HUES64 (cell line): ENCODE measurements at regions not wholly inside any gene's neighbourhood (a gene's known extent, or its start where the extent isn't known, plus 50 kb on each side); places are given as distances from the start of the nearest gene placed in this dataset.
"Not testable (repeated sequence)": the region's sequence is repeated elsewhere in the genome, so short reads cannot be mapped to it uniquely, and the experiment has no call there.

Source experiments
- H3K27ac ChIP-seq: 2 replicates; pipeline ENCODE4 v1.7.0; 2013; ENCODE audit warnings: low read depth, low read length, inconsistent platforms
- H3K27me3 ChIP-seq: 2 replicates; pipeline ENCODE4 v1.6.1; 2013; ENCODE audit warnings: mild to moderate bottlenecking, low read length; ENCODE audit not compliant: insufficient read depth
- H3K36me3 ChIP-seq: 2 replicates; pipeline ENCODE4 v1.6.1; 2013; ENCODE audit warnings: mild to moderate bottlenecking, low read length; ENCODE audit not compliant: insufficient read depth
- H3K4me1 ChIP-seq: 2 replicates; pipeline ENCODE4 v1.6.1; 2013; ENCODE audit warnings: mild to moderate bottlenecking, low read length, moderate library complexity; ENCODE audit not compliant: insufficient read depth
- H3K4me3 ChIP-seq: 2 replicates; pipeline ENCODE4 v1.5.1; 2013; ENCODE audit warnings: mild to moderate bottlenecking, low read length, moderate library complexity
- H3K9ac ChIP-seq: 2 replicates; pipeline ENCODE4 v1.6.1; 2013; ENCODE audit warnings: mild to moderate bottlenecking, low read depth, low read length
- H3K9me3 ChIP-seq: 2 replicates; pipeline ENCODE4 v1.6.1; 2013; ENCODE audit warnings: low read depth, low read length; ENCODE audit not compliant: insufficient read depth
- WGBS: fragments of 150-250, 120-280 bp; methylation state at CpG from one replicate; pipeline ENCODE4 v1.1.7; 2013; ENCODE audit warnings: missing lambda C conversion rate; 5-methylcytosine and 5-hydroxymethylcytosine counted together

DNA sequence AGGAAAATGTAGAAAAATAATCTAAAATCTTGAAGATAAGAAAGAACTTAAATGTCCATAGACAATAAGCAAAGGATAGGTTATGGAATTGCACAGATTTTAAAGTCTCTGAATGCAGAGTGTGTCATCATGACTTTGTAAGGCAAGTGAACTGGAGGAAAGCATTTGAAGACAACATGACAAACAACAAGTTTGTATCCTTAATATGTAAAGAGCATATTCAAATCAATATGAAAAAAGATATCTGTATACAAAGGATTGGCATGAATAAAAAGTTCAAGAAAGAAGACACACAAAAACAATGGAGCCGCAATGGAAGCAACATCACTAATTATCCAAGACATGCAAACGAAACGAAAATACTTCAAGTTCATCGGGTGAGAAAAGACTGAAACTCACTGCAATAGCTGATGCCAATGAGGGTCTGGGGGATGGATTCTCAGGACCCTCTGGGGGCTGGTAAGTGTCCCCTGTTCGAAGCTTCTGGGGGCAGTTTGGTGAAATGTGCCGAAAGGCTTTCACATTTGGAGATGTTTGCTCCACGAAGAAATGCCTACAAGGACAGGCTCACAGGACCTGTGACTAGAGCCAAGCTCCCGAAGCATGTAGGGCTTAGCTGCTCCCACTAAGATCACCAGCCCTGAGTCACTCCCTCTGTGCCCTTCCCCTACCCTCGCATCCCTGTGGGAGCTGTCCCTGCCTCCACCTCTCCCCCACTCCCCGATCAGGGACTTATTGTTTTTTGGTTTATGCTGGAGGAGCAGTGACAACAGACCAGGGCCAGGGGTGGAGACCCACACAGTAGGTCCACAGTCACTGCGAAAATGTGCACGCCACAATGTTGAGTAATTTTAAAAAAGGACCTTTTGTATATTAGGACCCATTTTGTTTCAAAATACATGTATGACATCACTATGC lies 345.7 kb upstream of the SFSWAP start:
- H3K27ac ChIP-seq, result no peak overlapping the region
- no peak overlapping the region for H3K9ac ChIP-seq
- 97% methylated on average over 11 of the region's 12 CpGs for WGBS
- H3K36me3 ChIP-seq, result no peaks in the 10 kb centered on the region
- H3K27me3 ChIP-seq, result no peaks in the 10 kb centered on the region
- H3K9me3 ChIP-seq, result no peaks in the 10 kb centered on the region
- H3K4me1 ChIP-seq, result no peaks in the 10 kb centered on the region
- no peak overlapping the region for H3K4me3 ChIP-seq

DNA sequence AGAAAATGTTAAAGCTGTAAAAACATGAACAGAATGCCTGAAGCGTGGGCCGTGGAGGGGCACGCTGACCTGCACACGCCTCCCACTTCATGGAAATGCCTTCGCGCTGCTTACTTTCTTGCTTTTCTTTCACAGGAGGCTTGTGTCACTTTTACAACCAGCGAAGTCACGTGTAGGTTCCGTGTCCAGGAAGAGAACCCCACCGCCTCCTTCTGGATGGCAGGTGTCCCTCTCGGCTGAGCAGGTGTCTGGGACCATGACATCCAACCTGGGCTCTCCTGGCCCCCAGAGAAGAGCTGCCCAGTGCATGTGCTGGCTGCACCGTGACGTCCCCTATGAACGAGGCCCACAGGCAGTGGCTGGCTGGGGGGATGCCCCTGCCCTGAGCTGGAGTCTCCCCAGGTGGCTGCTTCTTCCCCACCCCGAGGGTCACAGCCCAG lies 345.0 kb upstream of the SFSWAP start:
- H3K9ac ChIP-seq, result no peak overlapping the region
- no peak overlapping the region for H3K4me3 ChIP-seq
- H3K4me1 ChIP-seq, result no peaks in the 10 kb centered on the region
- 95% methylated on average over 15 of the region's 15 CpGs for WGBS
- no peaks in the 10 kb centered on the region for H3K36me3 ChIP-seq
- H3K27ac ChIP-seq, result no peak overlapping the region
- H3K9me3 ChIP-seq, result no peaks in the 10 kb centered on the region
- H3K27me3 ChIP-seq, result no peaks in the 10 kb centered on the region

DNA sequence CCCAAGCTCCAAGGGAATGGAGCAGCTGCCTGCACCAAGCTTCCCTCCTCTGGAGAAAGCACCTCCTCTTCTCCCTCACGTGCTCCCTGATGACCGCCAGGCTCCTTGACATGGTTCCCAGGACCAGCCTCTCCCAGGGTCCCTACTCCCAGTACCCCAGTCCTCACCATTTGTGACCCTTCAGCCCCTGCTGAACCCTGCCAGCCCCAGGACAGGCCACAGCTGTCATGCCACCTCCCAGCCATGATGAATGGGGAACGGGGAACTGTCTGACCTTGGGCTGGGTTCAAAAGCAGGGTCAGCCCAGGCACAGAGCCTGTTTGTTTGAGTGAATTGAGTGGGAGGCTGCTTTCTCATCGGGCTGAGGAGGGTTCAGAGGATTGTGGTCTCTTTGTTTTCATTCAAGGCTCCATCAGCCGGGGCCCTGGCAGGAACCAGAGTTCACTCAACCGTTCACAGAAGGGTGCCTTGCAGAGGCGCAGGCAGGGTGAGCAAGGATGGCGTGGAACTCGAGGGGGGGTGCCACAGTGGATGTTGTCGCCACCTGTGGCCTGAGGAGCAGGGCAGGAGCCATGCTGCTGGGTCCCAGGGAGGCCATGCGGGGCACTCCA lies 344.5 kb upstream of the SFSWAP start:
- H3K27me3 ChIP-seq, result no peaks in the 10 kb centered on the region
- no peaks in the 10 kb centered on the region for H3K36me3 ChIP-seq
- H3K9me3 ChIP-seq, result no peaks in the 10 kb centered on the region
- H3K4me3 ChIP-seq, result no peak overlapping the region
- 92% methylated on average over 11 of the region's 11 CpGs for WGBS
- no peaks in the 10 kb centered on the region for H3K4me1 ChIP-seq
- H3K27ac ChIP-seq, result no peak overlapping the region
- no peak overlapping the region for H3K9ac ChIP-seq

DNA sequence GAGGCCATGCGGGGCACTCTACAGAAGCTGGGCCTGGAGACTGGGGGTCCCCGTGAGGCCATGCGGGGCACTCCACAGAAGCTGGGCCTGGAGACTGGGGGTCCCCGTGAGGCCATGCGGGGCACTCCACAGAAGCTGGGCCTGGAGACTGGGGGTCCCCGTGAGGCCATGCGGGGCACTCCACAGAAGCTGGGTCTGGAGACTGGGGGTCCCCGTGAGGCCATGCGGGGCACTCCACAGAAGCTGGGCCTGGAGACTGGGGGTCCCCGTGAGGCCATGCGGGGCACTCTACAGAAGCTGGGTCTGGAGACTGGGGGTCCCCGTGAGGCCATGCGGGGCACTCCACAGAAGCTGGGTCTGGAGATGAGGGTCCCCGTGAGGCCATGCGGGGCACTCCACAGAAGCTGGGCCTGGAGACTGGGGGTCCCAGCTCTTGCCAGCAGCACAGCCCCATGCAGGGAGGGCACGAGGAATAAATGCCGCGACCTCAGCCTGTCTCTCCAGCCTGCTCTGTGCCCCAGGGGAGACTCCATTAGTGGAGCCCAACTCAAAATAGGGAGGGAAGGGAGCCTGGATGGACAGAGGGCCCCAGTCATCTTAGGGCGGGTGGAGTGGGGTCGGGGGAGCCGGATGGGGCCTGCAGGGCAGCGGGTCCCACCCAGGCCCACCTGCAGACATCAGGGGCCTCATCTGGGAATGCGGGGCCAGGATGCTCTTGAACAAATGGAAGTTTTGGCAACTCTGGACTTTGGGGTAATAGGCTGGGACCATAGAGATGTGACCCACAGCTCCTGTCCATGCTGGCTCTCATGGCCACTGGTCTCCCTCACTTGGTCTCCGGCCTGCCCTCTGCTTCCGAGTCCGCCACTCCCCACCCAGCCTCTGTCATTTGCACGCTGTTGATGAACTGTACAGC lies 343.6 kb upstream of the SFSWAP start:
- H3K4me3 ChIP-seq, H3K27me3 ChIP-seq, H3K27ac ChIP-seq, H3K4me1 ChIP-seq, H3K9me3 ChIP-seq, H3K36me3 ChIP-seq, H3K9ac ChIP-seq: not testable (repeated sequence)
- 92% methylated on average over 25 of the region's 27 CpGs for WGBS

DNA sequence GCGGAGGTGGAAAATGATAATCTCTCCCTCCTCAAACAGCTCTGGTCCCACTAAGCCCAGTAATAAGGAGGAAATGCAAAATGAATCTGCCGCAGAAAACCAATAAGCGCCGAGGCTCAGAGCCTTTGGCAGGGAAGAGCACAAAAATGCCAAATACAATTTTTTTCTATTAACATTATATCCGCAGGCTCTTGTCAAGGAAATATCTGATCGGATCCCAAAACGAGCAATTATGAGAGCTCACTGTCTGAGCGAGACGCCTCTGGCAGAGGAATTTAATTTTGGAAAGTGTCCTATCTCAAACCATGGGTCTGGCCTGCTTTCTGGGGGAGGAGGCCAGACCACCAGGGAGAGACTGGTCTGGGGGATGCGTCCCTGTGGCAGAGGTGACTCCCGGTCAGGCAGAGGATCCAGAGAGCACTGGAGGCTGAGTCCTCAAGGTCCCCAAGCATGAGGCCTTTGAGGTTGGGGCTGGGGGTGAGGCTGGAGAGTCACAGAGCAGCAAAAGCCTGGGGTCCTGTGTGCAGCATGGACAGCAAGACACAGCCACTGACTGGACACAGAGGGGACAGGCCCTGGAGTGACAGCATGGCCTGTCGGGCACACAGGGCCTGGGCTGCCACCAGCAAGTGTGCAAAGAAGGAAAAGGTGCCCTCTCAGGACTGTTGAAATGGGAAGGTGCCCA lies 342.8 kb upstream of the SFSWAP start:
- Histone ChIP-seq H3K27ac (no peak overlapping the region), H3K9me3 (no peaks in the 10 kb centered on the region)
- 94% methylated on average over 12 of the region's 12 CpGs for WGBS

DNA sequence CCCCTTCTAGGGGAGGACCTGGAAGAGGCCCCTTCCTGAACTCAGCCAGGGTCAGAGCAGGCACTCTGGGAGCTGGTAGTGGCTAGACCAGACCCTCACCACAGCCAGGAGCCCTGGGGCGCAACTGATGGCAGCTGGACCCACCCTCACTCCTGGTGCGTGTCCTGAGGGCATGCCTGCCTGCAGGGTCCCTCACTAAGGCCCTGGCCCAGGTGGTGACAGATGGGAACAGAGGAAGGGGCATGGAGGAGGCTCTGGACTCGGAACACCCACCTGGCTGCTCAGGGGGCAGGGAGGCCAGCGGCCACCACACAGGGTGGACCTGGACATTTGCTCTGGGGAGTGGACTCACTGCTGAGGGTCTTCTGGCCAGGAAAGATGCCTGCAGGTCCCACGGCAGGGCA lies 342.2 kb upstream of the SFSWAP start:
- Histone ChIP-seq H3K27me3 (no peaks in the 10 kb centered on the region), H3K36me3 (no peaks in the 10 kb centered on the region), H3K4me1 (no peaks in the 10 kb centered on the region), H3K9me3 (no peaks in the 10 kb centered on the region), H3K27ac (no peak overlapping the region), H3K4me3 (no peak overlapping the region), H3K9ac (no peak overlapping the region)
- WGBS, result 93% methylated on average over 5 of the region's 5 CpGs

More for the DNA sequence above, 342.8 kb upstream of the SFSWAP start:
- H3K27me3 ChIP-seq, result no peaks in the 10 kb centered on the region
- H3K4me1 ChIP-seq, result no peaks in the 10 kb centered on the region
- no peak overlapping the region for H3K4me3 ChIP-seq
- no peak overlapping the region for H3K9ac ChIP-seq
- no peaks in the 10 kb centered on the region for H3K36me3 ChIP-seq

DNA sequence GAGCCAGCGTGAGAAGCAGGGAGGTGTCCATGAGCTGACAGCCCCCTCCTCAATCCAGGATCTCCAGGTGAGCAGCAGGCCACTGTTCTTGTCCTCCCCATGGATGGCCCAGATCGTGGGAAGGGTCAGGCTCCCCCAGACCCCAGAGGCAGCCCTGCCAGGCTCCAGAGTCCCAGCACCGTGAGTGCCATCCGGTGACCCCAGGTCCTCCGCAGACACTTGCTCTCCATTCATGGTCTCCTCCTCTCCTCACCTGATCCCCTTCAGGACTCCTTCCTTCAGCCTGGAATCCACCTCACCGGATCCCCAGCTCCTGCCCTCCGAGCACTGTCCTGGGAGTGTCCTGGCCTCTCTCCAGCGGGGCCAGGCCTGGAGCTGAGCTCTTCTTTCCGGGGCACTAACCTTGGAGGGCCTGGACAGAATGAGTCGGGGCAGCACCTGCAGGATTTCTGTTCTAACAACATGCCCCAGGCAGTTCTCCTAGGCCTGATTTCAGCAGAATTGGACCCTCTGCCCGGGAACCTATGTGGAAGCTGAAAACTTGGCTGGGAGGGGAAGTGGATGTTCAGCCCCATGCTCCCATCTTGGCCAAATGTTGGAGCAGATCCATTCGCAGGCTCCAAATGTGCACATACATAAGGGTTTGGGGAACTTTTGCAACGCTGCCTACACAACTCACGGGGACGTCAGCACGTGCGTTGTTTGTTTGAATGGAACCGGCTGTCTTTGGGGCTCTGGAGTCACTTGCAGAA lies 341.6 kb upstream of the SFSWAP start:
- WGBS, result 95% methylated on average over 18 of the region's 18 CpGs
- Histone ChIP-seq H3K27me3 (no peaks in the 10 kb centered on the region), H3K9ac (no peak overlapping the region), H3K4me3 (no peak overlapping the region), H3K36me3 (no peaks in the 10 kb centered on the region), H3K27ac (no peak overlapping the region), H3K9me3 (no peaks in the 10 kb centered on the region), H3K4me1 (no peaks in the 10 kb centered on the region)

DNA sequence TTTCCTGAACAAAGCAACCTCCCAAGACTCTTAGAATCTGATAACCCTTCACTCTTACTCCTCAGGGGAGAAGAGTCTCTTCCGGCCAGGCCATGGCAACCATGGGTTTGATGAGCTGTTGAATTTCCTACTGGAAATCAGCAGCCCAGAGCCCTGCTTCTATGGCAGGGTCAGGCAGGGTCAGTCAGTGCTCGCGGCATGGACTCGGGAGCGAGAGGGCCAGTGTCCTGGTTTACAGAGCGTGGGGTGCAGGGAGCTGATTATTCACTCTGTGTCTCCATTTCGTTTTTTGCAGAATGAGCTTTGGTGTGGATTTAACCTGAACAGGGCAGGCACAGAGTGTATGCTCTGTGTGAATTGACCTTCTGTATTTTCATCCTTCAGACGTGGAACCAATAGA lies 340.6 kb upstream of the SFSWAP start:
- Histone ChIP-seq H3K4me1 (no peaks in the 10 kb centered on the region), H3K4me3 (no peak overlapping the region), H3K36me3 (no peaks in the 10 kb centered on the region), H3K9me3 (no peaks in the 10 kb centered on the region), H3K9ac (no peak overlapping the region), H3K27me3 (no peaks in the 10 kb centered on the region), H3K27ac (no peak overlapping the region)
- 92% methylated on average over 8 of the region's 8 CpGs for WGBS

DNA sequence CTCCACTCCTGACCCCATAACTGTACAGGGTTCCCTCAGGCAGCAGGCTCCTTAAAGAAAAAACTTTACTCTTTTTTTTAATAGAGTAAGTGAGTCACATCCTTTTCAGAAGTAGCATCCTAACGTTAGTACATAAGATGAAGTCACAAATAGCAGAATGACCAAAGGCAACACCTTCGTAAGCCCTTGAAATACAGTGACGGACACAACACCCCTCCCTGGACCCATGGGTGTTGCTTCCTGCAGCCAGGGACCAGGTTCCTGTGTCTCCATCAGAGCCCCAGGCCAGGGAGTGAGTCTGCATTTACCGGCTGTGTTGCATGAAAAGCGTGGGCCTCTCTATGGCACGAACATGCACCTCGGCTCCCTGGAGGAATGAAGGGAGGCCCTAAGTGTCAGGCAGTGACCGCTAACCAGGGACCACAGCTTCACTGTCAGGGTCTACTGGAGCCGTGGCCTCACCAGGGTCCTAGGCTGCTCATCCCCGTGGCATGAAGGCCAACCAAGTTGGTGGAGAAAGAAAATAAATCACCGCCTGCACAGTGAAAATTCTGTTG lies 340.0 kb upstream of the SFSWAP start:
- Histone ChIP-seq H3K9ac (no peak overlapping the region), H3K27ac (no peak overlapping the region), H3K27me3 (no peaks in the 10 kb centered on the region), H3K9me3 (no peaks in the 10 kb centered on the region), H3K4me1 (no peaks in the 10 kb centered on the region), H3K36me3 (no peaks in the 10 kb centered on the region), H3K4me3 (no peak overlapping the region)
- 89% methylated on average over 11 of the region's 11 CpGs for WGBS
